GM12891 (cell line): ENCODE measurements at regions not wholly inside any gene's neighbourhood (a gene's known extent, or its start where the extent isn't known, plus 50 kb on each side); places are given as distances from the start of the nearest gene placed in this dataset.

Experiments
- PAX5 ChIP-seq: IDR thresholded peaks from 2 replicates; pipeline ENCODE4 v1.6.1; 2011; ENCODE audit warnings: low read length, moderate library complexity, mild to moderate bottlenecking; ENCODE audit not compliant: insufficient read depth, severe bottlenecking
- POLR2A ChIP-seq: IDR thresholded peaks from 2 replicates; pipeline ENCODE4 v1.6.1; 2011; ENCODE audit warnings: low read depth, low read length, control low read depth
- POLR2AphosphoS5 ChIP-seq: IDR thresholded peaks from 2 replicates; pipeline ENCODE4 v1.6.1; 2011; ENCODE audit warnings: low read depth, low read length, control low read depth
- POU2F2 ChIP-seq: IDR thresholded peaks from 2 replicates; pipeline ENCODE4 v1.6.1; 2011; ENCODE audit warnings: low read depth, mild to moderate bottlenecking, control low read depth, low read length, moderate library complexity
- SPI1 ChIP-seq: IDR thresholded peaks from 2 replicates; pipeline ENCODE4 v1.6.1; 2011; ENCODE audit warnings: low read depth, low read length, control low read depth
- TAF1 ChIP-seq: IDR thresholded peaks from 2 replicates; pipeline ENCODE4 v1.6.1; 2011; ENCODE audit warnings: low read depth, low read length, control low read depth

- no peak for TF ChIP-seq POLR2AphosphoS5
- no peak for TF ChIP-seq POLR2A
- TF ChIP-seq TAF1, result no peak
- no peak for TF ChIP-seq SPI1
- no peak for TF ChIP-seq PAX5
- TF ChIP-seq POU2F2, result no peak
Observed at GRCh38 chr6:106797186-106797585, 167.8 kb downstream of the QRSL1 start.
